Peyer's patch (tissue), 4 donors: ENCODE measurements at regions not wholly inside any gene's neighbourhood (a gene's known extent, or its start where the extent isn't known, plus 50 kb on each side); places are given as distances from the start of the nearest gene placed in this dataset.

Source experiments
- DNase-seq, 3 donors: peaks; one replicate each; pipeline ENCODE4 v3.0.0-alpha.2; 2017 to 2019
- H3K27ac ChIP-seq, 4 donors: fragments of 200-600 bp; sonication (generic); one replicate each; pipeline ENCODE4 v1.5.1; 2016 to 2019
- H3K27me3 ChIP-seq, 2 donors: fragments of 200-600 bp; sonication (generic); one replicate each; pipeline ENCODE4 v1.5.1; 2019
- H3K36me3 ChIP-seq, 3 donors: fragments of 200-600 bp; sonication (generic); one replicate each; pipeline ENCODE4 v1.5.1; 2016 to 2019
- H3K4me1 ChIP-seq, 4 donors: fragments of 200-600 bp; sonication (generic); one replicate each; pipeline ENCODE4 v1.5.1; 2016 to 2019
- H3K4me3 ChIP-seq, 4 donors: fragments of 200-600 bp; sonication (generic); 1 replicate in 3 of 4; 2 replicates in 1 of 4; pipeline ENCODE4 v1.5.1; 2016 to 2019; ENCODE audit warnings: mild to moderate bottlenecking in 1 of 4
- H3K9me3 ChIP-seq, 4 donors: fragments of 200-600 bp; sonication (generic); one replicate each; pipeline ENCODE4 v1.5.1; 2016 to 2019; ENCODE audit warnings: mild to moderate bottlenecking in 1 of 4
- POLR2A ChIP-seq, 2 donors: fragments of 450-650 bp; IDR thresholded peaks; one replicate each; pipeline ENCODE4 v1.5.1; 2017; ENCODE audit warnings: antibody characterized with exemption in 2 of 2, mild to moderate bottlenecking in 2 of 2, moderate library complexity in 2 of 2
- TF ChIP-seq, protein P1 (sequence below), 6 experiments: fragments of 450-650 bp in 4 of 6; fragments of 200-600 bp in 2 of 6; sonication (generic) in 1 of 6; IDR thresholded peaks; one replicate each; pipeline ENCODE4 v1.5.1; 2017 to 2019; ENCODE audit warnings: antibody characterized with exemption in 6 of 6, mild to moderate bottlenecking in 3 of 6, moderate library complexity in 1 of 6

DNA sequence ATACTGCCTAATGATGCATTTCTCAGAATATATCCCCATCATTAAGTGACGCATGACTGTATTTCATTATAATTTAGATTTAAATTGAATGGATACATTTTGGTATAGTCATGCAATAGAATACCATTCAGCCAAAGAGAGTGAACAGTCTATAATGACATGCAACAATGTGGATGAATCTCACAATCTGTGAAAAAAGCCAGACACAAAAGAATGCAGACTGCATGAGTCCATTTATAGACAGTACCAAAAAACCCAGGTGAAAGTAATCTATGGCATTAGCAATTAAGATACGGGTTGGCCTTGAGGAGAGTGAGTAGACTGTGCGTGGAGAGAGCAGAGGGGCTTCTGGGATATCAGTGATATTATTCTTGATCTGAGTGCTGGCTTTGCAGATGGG lies 239.7 kb upstream of the PGRMC2 start:
- Histone ChIP-seq H3K27me3 (no peaks in the 10 kb centered on the region), H3K9me3 (no peaks in the 10 kb centered on the region), H3K4me3 (no peak overlapping the region), H3K4me1 (no peaks in the 10 kb centered on the region), H3K36me3 (no peaks in the 10 kb centered on the region), H3K27ac (no peak overlapping the region)
- no peak for TF ChIP-seq POLR2A (IDR thresholded peaks at IDR 0.05)
- TF ChIP-seq, protein P1, sequence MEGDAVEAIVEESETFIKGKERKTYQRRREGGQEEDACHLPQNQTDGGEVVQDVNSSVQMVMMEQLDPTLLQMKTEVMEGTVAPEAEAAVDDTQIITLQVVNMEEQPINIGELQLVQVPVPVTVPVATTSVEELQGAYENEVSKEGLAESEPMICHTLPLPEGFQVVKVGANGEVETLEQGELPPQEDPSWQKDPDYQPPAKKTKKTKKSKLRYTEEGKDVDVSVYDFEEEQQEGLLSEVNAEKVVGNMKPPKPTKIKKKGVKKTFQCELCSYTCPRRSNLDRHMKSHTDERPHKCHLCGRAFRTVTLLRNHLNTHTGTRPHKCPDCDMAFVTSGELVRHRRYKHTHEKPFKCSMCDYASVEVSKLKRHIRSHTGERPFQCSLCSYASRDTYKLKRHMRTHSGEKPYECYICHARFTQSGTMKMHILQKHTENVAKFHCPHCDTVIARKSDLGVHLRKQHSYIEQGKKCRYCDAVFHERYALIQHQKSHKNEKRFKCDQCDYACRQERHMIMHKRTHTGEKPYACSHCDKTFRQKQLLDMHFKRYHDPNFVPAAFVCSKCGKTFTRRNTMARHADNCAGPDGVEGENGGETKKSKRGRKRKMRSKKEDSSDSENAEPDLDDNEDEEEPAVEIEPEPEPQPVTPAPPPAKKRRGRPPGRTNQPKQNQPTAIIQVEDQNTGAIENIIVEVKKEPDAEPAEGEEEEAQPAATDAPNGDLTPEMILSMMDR (IDR thresholded peaks at IDR 0.05) = no peak
- no peak for DNase-seq

DNA sequence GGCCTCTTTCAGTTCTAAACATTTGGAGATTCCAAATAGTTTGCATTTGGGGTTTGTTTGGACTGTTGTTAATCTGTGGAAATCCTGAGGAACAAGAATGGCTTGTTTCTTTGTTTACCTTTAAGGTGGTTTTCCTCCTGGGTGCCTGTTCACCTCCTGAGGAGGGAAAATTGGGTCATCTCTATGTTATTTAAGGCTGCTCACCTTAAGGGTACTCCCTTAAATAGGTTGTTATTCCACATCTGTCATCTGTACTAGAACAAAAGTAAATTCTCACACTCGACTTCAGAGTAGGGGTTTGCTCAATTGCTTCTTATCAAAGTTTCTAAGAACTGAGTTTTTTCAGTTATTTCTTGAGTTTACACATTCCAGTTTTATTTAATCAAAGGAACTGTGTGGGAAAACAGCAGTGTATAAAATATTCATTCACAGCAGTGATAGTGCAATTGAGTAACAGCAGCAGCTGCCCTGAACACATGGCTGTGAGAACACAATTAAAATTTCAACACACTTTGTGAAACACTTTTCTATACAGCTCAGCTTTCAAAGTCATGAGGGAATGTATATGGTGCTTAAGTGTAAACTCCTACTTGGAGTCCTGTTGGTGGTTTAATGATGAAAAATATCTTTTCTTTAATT lies 238.5 kb upstream of the PGRMC2 start:
- no peaks in the 10 kb centered on the region for H3K36me3 ChIP-seq
- no peak overlapping the region for H3K27ac ChIP-seq
- H3K27me3 ChIP-seq = no peaks in the 10 kb centered on the region
- H3K4me1 ChIP-seq = no peaks in the 10 kb centered on the region
- no peak overlapping the region for H3K4me3 ChIP-seq
- TF ChIP-seq, protein P1 (IDR thresholded peaks at IDR 0.05) = no peak
- no peak for TF ChIP-seq POLR2A (IDR thresholded peaks at IDR 0.05)
- H3K9me3 ChIP-seq = no peaks in the 10 kb centered on the region
- no peak for DNase-seq

DNA sequence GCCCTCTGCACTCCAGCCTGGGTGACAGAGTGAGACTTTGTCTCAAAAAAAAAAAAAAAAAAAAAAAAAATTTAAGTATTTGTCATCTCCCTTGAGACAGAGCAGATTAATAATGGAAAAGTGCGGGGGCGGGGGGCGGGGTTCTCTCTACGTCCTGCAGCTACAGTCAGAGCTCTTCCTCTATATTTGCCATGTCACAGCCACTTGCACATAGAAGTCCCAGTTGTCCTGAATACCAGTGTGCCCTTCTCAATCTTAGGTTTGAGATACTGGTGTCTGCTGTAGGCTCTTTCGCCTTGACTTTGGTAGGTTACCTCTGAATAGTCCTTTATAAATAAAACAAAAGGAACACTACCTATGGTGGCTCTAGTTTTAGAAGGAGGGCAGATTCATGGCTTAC lies 237.8 kb upstream of the PGRMC2 start:
- Histone ChIP-seq H3K4me1 (no peaks in the 10 kb centered on the region), H3K9me3 (no peaks in the 10 kb centered on the region), H3K36me3 (no peaks in the 10 kb centered on the region), H3K4me3 (no peak overlapping the region), H3K27ac (no peak overlapping the region), H3K27me3 (no peaks in the 10 kb centered on the region)
- DNase-seq = no peak
- TF ChIP-seq, protein P1 (IDR thresholded peaks at IDR 0.05) = no peak
- TF ChIP-seq POLR2A (IDR thresholded peaks at IDR 0.05) = no peak

DNA sequence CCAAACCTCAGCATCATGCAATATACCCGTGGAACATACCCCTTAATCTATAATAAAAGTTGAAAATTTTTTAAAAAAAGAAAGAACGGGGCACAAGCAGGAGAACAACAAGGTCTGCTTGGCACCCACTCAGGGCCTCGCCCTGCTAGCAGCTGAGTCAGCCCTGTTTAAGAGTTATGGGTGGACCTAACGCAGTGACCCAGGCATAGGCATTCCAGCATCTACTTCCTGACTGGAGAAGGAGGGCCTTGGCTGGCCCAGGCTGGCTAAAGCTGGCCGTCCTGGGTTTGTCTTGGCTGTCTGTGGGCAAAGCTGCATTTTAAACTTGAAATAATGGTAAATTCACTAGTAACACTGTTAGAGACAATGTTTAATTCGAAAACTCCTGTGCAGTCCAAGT lies 236.7 kb upstream of the PGRMC2 start:
- DNase-seq = no peak
- Histone ChIP-seq H3K27ac (no peak overlapping the region), H3K4me1 (no peaks in the 10 kb centered on the region)

DNA sequence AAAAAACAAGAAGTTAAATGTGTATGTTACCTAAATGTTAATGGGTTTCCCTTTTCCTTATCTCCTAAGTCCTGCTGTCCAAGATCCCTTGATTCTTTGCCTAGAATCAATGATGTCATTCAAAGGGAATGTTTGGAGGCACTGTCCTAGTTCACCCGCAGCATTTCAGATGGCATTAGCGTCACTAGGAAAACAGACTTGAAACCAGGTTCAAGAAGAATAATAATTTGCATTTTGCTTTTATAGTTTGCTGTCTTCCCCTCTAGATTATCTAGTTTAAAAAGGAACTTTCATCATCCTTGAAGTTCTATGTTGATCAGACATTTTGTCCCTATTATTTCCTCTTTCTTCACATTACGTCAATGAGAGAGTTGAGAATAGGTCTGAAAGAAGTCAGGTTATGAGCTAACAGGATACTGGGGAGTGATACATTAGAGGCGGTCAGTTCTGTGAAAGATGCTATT lies 234.1 kb upstream of the PGRMC2 start:
- H3K27me3 ChIP-seq = no peaks in the 10 kb centered on the region
- DNase-seq = no peak
- no peaks in the 10 kb centered on the region for H3K36me3 ChIP-seq
- no peak overlapping the region for H3K27ac ChIP-seq
- no peak overlapping the region for H3K4me3 ChIP-seq
- H3K4me1 ChIP-seq = peaks cover 0 to 8% (median 0%) of the 10 kb centered on the region in 4 donors
- TF ChIP-seq POLR2A (IDR thresholded peaks at IDR 0.05) = no peak
- TF ChIP-seq, protein P1 (IDR thresholded peaks at IDR 0.05) = no peak
- no peaks in the 10 kb centered on the region for H3K9me3 ChIP-seq

More for the DNA sequence above, 236.7 kb upstream of the PGRMC2 start:
- no peak for TF ChIP-seq POLR2A (IDR thresholded peaks at IDR 0.05)
- TF ChIP-seq, protein P1 (IDR thresholded peaks at IDR 0.05) = no peak
- no peaks in the 10 kb centered on the region for H3K36me3 ChIP-seq
- no peaks in the 10 kb centered on the region for H3K27me3 ChIP-seq
- H3K4me3 ChIP-seq = no peak overlapping the region
- H3K9me3 ChIP-seq = no peaks in the 10 kb centered on the region
